ENCODE measurements at regions not wholly inside any gene's neighbourhood (a gene's known extent, or its start where the extent isn't known, plus 50 kb on each side); places are given as distances from the start of the nearest gene placed in this dataset.

- no CpG with 5 or more reads among the region's 4 CpGs for WGBS (ENCODE audit: extremely low coverage, insufficient read length, low lambda C conversion rate)
- Histone ChIP-seq H3K56ac (ENCODE audit: insufficient read length, low read depth, low read length) (no peak overlapping the region), H4K8ac (replicated peaks; ENCODE audit: insufficient read length, low read depth, low read length) (no peak overlapping the region), H3K4ac (ENCODE audit: low read depth, low read length) (no peak overlapping the region), H3K27me3 (ENCODE audit: insufficient read depth, low read length) (no peaks in the 10 kb centered on the region), H3K4me2 (ENCODE audit: insufficient read depth, insufficient read length, low read length) (no peak overlapping the region), H3K79me1 (ENCODE audit: insufficient read depth, low read depth, low read length, poor library complexity, severe bottlenecking) (no peaks in the 10 kb centered on the region), H3K4me1 (ENCODE audit: insufficient read depth, low read length) (no peaks in the 10 kb centered on the region), H4K91ac (ENCODE audit: insufficient read length, low read depth, low read length) (no peak overlapping the region), H3K14ac (ENCODE audit: insufficient read depth, low read length) (no peak overlapping the region), H3K18ac (ENCODE audit: insufficient read length, low read depth, low read length) (no peak overlapping the region), H3K27ac (ENCODE audit: insufficient read length, low read depth, low read length) (no peak overlapping the region), H2BK15ac (ENCODE audit: low read depth, low read length) (no peak overlapping the region), H3T11ph (ENCODE audit: low read length) (no peak overlapping the region), H2BK12ac (ENCODE audit: insufficient read length, low read depth, low read length) (no peak overlapping the region), H4K5ac (ENCODE audit: insufficient read length, low read depth, low read length) (no peak overlapping the region), H2BK20ac (ENCODE audit: low read depth, low read length, poor library complexity, severe bottlenecking) (no peak overlapping the region), H2AFZ (ENCODE audit: low read length) (no peak overlapping the region), H2AK5ac (ENCODE audit: insufficient read length, low read length) (no peak overlapping the region), H2BK5ac (ENCODE audit: insufficient read length, low read length) (no peak overlapping the region), H3K23ac (ENCODE audit: insufficient read length, low read depth, low read length) (no peak overlapping the region), H3K9ac (ENCODE audit: extremely low read depth, insufficient read length, low read length) (no peak overlapping the region), H2BK120ac (ENCODE audit: low read depth, low read length, poor library complexity, severe bottlenecking) (no peak overlapping the region), H3K79me2 (ENCODE audit: insufficient read depth, low read length) (no peaks in the 10 kb centered on the region), H3K9me3 (ENCODE audit: control insufficient read depth, low read depth, low read length) (peaks cover 7% of the 10 kb centered on the region), H4K20me1 (ENCODE audit: control insufficient read depth, insufficient read depth, insufficient read length) (no peaks in the 10 kb centered on the region), H3K23me2 (ENCODE audit: insufficient read length, low read depth, low read length, poor library complexity, severe bottlenecking) (no peaks in the 10 kb centered on the region)
- TF ChIP-seq, protein P1, sequence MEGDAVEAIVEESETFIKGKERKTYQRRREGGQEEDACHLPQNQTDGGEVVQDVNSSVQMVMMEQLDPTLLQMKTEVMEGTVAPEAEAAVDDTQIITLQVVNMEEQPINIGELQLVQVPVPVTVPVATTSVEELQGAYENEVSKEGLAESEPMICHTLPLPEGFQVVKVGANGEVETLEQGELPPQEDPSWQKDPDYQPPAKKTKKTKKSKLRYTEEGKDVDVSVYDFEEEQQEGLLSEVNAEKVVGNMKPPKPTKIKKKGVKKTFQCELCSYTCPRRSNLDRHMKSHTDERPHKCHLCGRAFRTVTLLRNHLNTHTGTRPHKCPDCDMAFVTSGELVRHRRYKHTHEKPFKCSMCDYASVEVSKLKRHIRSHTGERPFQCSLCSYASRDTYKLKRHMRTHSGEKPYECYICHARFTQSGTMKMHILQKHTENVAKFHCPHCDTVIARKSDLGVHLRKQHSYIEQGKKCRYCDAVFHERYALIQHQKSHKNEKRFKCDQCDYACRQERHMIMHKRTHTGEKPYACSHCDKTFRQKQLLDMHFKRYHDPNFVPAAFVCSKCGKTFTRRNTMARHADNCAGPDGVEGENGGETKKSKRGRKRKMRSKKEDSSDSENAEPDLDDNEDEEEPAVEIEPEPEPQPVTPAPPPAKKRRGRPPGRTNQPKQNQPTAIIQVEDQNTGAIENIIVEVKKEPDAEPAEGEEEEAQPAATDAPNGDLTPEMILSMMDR (conservative IDR thresholded peaks at IDR 0.05) = no peak
- Mint-ChIP-seq H3K9me3 (peaks cover 11 to 20% of the 10 kb centered on the region in 2 experiments), H3K36me3 (ENCODE audit: insufficient read depth in 1 of 3, low read depth in 3 of 3) (peaks cover 7 to 18% (median 16%) of the 10 kb centered on the region in 3 experiments), H3K27me3 (ENCODE audit: low read depth) (no peaks in the 10 kb centered on the region), H3K4me3 (no peak overlapping the region), H3K4me1 (peaks cover 0 to 2% of the 10 kb centered on the region in 2 experiments; a peak in 1 of 4 replicates), H3K27ac (no peak overlapping the region)
- DNase-seq = no peak
These were observed 159.3 kb downstream of the EDN1 start for GRCh38 chr6:12449447-12449846.

All from H9 (cell line).